Prostate gland (tissue), 2 donors: ENCODE measurements at regions not wholly inside any gene's neighbourhood (a gene's known extent, or its start where the extent isn't known, plus 50 kb on each side); places are given as distances from the start of the nearest gene placed in this dataset.

Experiments
- POLR2A ChIP-seq: fragments of 450-650 bp; IDR thresholded peaks from one replicate; pipeline ENCODE4 v1.6.1; 2016; ENCODE audit warnings: antibody characterized with exemption, mild to moderate bottlenecking
- TF ChIP-seq, protein P1 (sequence below), 4 experiments: fragments of 200-600 bp in 2 of 4; fragments of 450-650 bp in 2 of 4; sonication (generic) in 2 of 4; IDR thresholded peaks; 1 replicate in 3 of 4; 2 replicates in 1 of 4; pipeline ENCODE4 v1.5.1; 2016 to 2019; ENCODE audit warnings: antibody characterized with exemption in 4 of 4, mild to moderate bottlenecking in 2 of 4, moderate library complexity in 2 of 4

DNA sequence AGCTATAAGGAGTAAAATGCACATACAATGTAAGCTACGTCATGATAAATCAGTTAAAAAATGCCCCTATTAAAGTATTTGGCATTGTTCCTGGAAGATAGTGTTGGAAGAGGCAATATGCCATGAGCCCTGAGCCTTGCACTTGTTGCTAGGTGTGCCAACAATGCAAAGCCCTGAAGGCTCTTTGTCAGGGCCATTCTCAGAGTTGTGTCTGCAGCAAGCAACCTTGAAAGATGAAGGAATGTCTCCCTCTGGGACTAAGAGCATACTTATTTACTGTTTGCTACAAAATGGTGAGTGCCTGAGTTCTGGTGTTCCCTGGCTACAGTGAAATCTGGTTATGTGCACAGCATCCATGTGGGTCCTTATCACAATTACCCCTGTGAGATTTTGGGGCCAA, 322.3 kb upstream of the FAT3 start:
- no peak for TF ChIP-seq POLR2A
- TF ChIP-seq, protein P1, sequence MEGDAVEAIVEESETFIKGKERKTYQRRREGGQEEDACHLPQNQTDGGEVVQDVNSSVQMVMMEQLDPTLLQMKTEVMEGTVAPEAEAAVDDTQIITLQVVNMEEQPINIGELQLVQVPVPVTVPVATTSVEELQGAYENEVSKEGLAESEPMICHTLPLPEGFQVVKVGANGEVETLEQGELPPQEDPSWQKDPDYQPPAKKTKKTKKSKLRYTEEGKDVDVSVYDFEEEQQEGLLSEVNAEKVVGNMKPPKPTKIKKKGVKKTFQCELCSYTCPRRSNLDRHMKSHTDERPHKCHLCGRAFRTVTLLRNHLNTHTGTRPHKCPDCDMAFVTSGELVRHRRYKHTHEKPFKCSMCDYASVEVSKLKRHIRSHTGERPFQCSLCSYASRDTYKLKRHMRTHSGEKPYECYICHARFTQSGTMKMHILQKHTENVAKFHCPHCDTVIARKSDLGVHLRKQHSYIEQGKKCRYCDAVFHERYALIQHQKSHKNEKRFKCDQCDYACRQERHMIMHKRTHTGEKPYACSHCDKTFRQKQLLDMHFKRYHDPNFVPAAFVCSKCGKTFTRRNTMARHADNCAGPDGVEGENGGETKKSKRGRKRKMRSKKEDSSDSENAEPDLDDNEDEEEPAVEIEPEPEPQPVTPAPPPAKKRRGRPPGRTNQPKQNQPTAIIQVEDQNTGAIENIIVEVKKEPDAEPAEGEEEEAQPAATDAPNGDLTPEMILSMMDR (IDR thresholded peaks at IDR 0.05): no peak
